ENCODE measurements at regions not wholly inside any gene's neighbourhood (a gene's known extent, or its start where the extent isn't known, plus 50 kb on each side); places are given as distances from the start of the nearest gene placed in this dataset.

DNA sequence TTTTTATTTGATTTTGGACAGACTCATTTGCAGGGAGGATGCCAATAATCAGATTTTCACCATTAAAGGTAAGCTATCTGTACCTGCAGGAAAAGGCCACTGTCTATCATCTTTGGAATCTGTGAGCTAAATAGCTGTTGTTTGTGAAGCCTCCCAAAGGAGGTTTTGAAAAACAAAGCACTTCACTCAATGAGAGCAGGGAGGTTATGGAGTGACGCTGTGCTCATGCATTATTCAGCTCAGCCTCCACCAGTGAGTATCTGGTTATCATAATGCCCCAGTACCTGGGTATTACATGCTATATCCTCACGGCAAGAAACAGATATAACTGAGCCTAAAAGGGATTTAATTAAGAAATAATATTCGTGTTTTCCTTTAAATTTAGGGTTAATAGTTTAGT lies 189.6 kb upstream of the PIK3C3 start:
- no peak for TF ChIP-seq POLR2A (IDR thresholded peaks at IDR 0.05)
- TF ChIP-seq, protein P1, sequence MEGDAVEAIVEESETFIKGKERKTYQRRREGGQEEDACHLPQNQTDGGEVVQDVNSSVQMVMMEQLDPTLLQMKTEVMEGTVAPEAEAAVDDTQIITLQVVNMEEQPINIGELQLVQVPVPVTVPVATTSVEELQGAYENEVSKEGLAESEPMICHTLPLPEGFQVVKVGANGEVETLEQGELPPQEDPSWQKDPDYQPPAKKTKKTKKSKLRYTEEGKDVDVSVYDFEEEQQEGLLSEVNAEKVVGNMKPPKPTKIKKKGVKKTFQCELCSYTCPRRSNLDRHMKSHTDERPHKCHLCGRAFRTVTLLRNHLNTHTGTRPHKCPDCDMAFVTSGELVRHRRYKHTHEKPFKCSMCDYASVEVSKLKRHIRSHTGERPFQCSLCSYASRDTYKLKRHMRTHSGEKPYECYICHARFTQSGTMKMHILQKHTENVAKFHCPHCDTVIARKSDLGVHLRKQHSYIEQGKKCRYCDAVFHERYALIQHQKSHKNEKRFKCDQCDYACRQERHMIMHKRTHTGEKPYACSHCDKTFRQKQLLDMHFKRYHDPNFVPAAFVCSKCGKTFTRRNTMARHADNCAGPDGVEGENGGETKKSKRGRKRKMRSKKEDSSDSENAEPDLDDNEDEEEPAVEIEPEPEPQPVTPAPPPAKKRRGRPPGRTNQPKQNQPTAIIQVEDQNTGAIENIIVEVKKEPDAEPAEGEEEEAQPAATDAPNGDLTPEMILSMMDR (IDR thresholded peaks at IDR 0.05): no peak
